MM.1S (cell line): ENCODE measurements at regions not wholly inside any gene's neighbourhood (a gene's known extent, or its start where the extent isn't known, plus 50 kb on each side); places are given as distances from the start of the nearest gene placed in this dataset.
"Not testable (repeated sequence)": the region's sequence is repeated elsewhere in the genome, so short reads cannot be mapped to it uniquely, and the experiment has no call there.

Source experiments
- CTCF ChIP-seq: fragments of 300-600 bp; sonication (generic); IDR thresholded peaks from 2 replicates; pipeline ENCODE4 v1.5.1; 2016; ENCODE audit warnings: antibody characterized with exemption, low read length, mixed read lengths
- EZH2 ChIP-seq: fragments of 300-600 bp; sonication (generic); optimal IDR thresholded peaks from 2 replicates; pipeline ENCODE3; 2017; ENCODE audit warnings: low read depth, mild to moderate bottlenecking, antibody characterized with exemption, low read length, mixed read lengths

DNA sequence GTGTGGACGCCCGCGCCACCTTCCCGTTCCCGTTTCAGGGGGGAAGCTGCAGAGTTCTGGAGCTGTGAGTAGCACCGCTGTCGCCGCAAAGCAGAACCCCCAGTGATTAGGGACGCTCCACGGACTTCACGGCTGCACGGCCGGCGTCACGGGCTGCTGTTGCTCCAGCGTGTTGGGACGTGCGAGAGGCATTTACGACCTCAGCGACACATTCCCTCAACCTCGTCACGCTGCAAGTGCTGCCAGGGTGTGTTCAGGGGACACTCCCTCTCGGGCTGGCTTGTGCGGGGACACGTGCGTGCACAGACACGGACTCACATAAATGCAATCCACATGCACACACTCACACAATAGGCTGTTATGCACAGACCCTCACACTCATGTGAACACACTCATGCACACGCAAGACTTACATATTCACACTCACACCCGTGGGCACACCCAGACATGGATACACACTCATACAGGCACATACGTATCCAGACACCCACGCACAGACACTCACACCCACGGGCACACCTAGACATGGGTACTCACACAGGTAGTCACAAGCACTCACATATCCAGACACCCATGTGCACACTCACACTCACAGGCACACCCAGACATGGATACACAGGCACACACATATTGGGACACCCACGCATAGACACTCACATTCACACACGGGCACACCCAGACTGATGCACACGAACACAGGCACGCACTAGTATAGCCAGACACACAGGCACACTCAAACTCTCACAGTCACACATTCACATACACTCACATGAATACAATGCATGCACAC is 198.0 kb upstream of the ZNF469 start:
- TF ChIP-seq CTCF, EZH2: not testable (repeated sequence)
